ENCODE measurements at regions not wholly inside any gene's neighbourhood (a gene's known extent, or its start where the extent isn't known, plus 50 kb on each side); places are given as distances from the start of the nearest gene placed in this dataset.

DNA sequence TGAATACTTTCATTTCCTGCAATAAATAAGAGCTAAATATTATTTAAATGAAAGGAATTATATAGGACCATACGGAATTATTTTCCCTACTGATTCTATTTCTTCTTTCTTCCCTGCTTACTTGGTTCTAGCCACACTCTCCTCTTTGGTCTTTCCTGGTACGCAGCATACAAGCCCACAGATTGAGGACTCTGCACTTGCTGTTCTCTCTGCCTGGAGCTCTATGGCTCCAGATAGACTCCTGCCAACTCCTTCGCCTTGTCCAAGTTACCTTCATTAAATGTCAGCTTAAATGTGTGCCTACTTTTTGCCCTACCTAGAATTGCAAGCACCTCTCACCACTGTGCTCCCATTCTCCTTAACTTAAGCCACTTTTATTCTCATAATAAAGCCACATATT lies 203.4 kb downstream of the MDFIC start:
- Mint-ChIP-seq H3K4me1 (ENCODE audit: insufficient read depth, unreplicated experiment) (no peaks in the 10 kb centered on the region), H3K4me3 (ENCODE audit: unreplicated experiment) (no peak overlapping the region), H3K27me3 (ENCODE audit: insufficient read depth, unreplicated experiment) (peaks cover 29% of the 10 kb centered on the region), H3K27ac (ENCODE audit: low read depth, unreplicated experiment) (no peak overlapping the region), H3K36me3 (ENCODE audit: insufficient read depth, unreplicated experiment) (no peaks in the 10 kb centered on the region), H3K9me3 (ENCODE audit: unreplicated experiment) (no peaks in the 10 kb centered on the region)
- CTCF ChIA-PET = no interaction called here
- TF ChIP-seq, protein P1, sequence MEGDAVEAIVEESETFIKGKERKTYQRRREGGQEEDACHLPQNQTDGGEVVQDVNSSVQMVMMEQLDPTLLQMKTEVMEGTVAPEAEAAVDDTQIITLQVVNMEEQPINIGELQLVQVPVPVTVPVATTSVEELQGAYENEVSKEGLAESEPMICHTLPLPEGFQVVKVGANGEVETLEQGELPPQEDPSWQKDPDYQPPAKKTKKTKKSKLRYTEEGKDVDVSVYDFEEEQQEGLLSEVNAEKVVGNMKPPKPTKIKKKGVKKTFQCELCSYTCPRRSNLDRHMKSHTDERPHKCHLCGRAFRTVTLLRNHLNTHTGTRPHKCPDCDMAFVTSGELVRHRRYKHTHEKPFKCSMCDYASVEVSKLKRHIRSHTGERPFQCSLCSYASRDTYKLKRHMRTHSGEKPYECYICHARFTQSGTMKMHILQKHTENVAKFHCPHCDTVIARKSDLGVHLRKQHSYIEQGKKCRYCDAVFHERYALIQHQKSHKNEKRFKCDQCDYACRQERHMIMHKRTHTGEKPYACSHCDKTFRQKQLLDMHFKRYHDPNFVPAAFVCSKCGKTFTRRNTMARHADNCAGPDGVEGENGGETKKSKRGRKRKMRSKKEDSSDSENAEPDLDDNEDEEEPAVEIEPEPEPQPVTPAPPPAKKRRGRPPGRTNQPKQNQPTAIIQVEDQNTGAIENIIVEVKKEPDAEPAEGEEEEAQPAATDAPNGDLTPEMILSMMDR (IDR thresholded peaks at IDR 0.05; ENCODE audit: unreplicated experiment) = no peak
- BruUV-seq (replicated peaks) = no TSS peak
- POLR2A ChIA-PET = no interaction called here
- no peak for DNase-seq (ENCODE audit: unreplicated experiment)
- intact Hi-C loops (cut with micrococcal nuclease) = no loop called here

DNA sequence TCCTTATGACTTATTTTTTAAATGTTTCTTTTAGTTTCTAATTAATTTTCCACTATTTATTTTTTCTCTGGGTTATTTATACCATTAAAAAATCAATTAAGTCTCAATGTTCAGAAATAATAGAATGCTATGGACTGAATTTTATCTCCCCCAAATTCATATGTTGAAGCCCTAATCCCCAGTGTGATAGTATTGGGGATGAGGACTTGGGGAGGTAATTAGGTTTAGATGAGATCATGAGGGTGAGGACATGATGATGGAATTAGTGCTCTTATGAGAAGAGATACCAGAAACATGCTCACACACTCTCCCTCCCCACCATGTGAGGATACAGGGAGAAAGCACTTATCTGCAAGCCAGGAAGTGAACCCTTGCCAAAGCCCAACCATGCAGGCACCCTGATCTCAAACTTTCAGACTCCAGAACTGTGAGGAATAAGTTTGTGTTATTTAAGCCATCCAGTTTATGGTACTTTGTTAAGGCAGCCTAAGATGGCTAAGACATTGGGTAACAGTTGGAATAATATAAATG lies 202.6 kb downstream of the MDFIC start:
- DNase-seq (ENCODE audit: unreplicated experiment) = no peak
- BruUV-seq (replicated peaks) = no TSS peak
- Mint-ChIP-seq H3K4me1 (ENCODE audit: insufficient read depth, unreplicated experiment) (no peaks in the 10 kb centered on the region), H3K36me3 (ENCODE audit: insufficient read depth, unreplicated experiment) (no peaks in the 10 kb centered on the region), H3K27me3 (ENCODE audit: insufficient read depth, unreplicated experiment) (peaks cover 31% of the 10 kb centered on the region), H3K9me3 (ENCODE audit: unreplicated experiment) (no peaks in the 10 kb centered on the region), H3K27ac (ENCODE audit: low read depth, unreplicated experiment) (no peak overlapping the region), H3K4me3 (ENCODE audit: unreplicated experiment) (no peak overlapping the region)
- TF ChIP-seq, protein P1 (IDR thresholded peaks at IDR 0.05; ENCODE audit: unreplicated experiment) = no peak
- CTCF ChIA-PET = no interaction called here
- POLR2A ChIA-PET = no interaction called here
- intact Hi-C loops (cut with micrococcal nuclease) = no loop called here

DNA sequence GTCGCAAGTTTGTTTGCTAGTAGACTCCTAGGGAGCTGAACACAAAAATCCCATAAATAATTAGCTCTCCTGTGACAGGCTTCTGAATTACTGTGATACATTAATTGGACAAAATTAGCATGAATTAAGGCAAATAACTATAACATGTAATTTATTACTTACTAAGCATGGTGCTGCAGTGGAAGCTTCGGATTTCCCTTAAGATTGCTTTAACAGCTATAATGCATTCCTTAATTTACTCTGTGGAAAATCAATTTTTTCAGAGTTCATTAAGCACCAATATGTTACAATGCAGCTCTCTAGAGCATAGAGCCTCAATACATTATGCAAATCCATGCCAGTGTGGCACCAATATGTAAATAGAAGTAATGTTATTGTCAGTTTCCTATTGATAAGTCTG lies 201.5 kb downstream of the MDFIC start:
- ChIA-PET POLR2A (no interaction called here), CTCF (no interaction called here)
- H3K27ac Mint-ChIP-seq (ENCODE audit: low read depth, unreplicated experiment) = no peak overlapping the region
- no peaks in the 10 kb centered on the region for H3K9me3 Mint-ChIP-seq (ENCODE audit: unreplicated experiment)
- intact Hi-C loops (cut with micrococcal nuclease) = no loop called here
- BruUV-seq (replicated peaks) = no TSS peak
- no peaks in the 10 kb centered on the region for H3K4me1 Mint-ChIP-seq (ENCODE audit: insufficient read depth, unreplicated experiment)
- H3K36me3 Mint-ChIP-seq (ENCODE audit: insufficient read depth, unreplicated experiment) = no peaks in the 10 kb centered on the region
- H3K27me3 Mint-ChIP-seq (ENCODE audit: insufficient read depth, unreplicated experiment) = peaks cover 36% of the 10 kb centered on the region
- no peak overlapping the region for H3K4me3 Mint-ChIP-seq (ENCODE audit: unreplicated experiment)
- TF ChIP-seq, protein P1 (IDR thresholded peaks at IDR 0.05; ENCODE audit: unreplicated experiment) = no peak
- DNase-seq (ENCODE audit: unreplicated experiment) = no peak

DNA sequence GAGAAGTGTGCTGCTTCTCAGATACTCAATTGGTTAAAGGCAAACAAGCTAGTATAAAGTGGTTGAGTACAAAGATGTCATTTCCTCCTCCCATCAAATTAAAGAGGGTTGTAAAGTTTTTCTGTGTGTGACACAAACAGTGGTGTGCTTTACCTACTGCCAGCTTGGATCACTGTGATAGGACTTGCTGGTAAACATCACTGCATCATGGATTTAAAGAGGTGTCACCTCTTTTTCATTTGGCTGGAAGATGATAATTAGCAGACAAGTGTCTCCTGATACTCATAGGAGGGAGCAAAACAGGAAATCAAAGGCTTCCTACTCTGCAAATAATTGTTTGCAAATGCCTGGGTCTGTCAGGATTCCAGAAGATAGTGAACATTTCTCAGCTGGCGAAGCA lies 200.5 kb downstream of the MDFIC start:
- POLR2A ChIA-PET = no interaction called here
- BruUV-seq (replicated peaks) = no TSS peak

More for the DNA sequence above, 200.5 kb downstream of the MDFIC start:
- Mint-ChIP-seq H3K27me3 (ENCODE audit: insufficient read depth, unreplicated experiment) (peaks cover 36% of the 10 kb centered on the region), H3K9me3 (ENCODE audit: unreplicated experiment) (no peaks in the 10 kb centered on the region), H3K4me3 (ENCODE audit: unreplicated experiment) (no peak overlapping the region), H3K4me1 (ENCODE audit: insufficient read depth, unreplicated experiment) (no peaks in the 10 kb centered on the region), H3K36me3 (ENCODE audit: insufficient read depth, unreplicated experiment) (no peaks in the 10 kb centered on the region), H3K27ac (ENCODE audit: low read depth, unreplicated experiment) (no peak overlapping the region)
- TF ChIP-seq, protein P1 (IDR thresholded peaks at IDR 0.05; ENCODE audit: unreplicated experiment) = no peak
- intact Hi-C loops (cut with micrococcal nuclease) = no loop called here
- CTCF ChIA-PET = no interaction called here
- DNase-seq (ENCODE audit: unreplicated experiment) = no peak
